ENCODE measurements at regions not wholly inside any gene's neighbourhood (a gene's known extent, or its start where the extent isn't known, plus 50 kb on each side); places are given as distances from the start of the nearest gene placed in this dataset.

DNA sequence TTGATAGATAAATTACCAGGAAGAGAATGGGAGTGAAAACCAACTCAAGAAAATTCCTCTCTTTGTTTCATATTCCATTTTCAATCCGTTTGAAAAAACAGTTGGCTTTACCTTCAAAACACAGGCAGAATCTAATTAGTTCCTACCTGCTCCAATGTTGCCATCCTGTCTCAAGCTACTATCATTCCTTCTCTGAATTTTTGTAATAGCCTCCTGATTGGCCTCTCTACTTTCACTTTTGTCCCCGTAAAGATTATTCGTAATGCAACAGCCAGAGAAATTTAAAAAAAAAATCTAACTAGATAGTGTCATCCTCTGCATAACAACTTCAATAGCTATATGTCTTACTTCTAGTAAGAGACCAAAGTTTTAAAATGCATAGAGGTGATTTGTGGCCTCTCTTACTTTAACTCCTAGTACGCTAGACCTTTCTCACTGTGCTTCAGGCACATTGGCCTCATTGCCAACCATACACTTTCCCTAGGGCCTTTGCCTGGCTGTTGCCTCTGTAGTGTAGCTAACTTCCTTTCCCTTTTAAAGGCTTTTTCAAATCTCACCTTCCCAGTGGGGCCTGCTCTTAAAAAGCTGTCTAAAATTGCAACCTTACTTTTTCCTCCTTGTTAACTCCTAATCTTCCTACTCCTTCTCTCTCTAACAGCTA lies 311.3 kb upstream of the GRIN3A start:
- no peak overlapping the region for H3K4me3 ChIP-seq (ENCODE audit: low read depth, low read length)
- DNase-seq (ENCODE audit: low read depth): no peak
- TF ChIP-seq, protein P1, sequence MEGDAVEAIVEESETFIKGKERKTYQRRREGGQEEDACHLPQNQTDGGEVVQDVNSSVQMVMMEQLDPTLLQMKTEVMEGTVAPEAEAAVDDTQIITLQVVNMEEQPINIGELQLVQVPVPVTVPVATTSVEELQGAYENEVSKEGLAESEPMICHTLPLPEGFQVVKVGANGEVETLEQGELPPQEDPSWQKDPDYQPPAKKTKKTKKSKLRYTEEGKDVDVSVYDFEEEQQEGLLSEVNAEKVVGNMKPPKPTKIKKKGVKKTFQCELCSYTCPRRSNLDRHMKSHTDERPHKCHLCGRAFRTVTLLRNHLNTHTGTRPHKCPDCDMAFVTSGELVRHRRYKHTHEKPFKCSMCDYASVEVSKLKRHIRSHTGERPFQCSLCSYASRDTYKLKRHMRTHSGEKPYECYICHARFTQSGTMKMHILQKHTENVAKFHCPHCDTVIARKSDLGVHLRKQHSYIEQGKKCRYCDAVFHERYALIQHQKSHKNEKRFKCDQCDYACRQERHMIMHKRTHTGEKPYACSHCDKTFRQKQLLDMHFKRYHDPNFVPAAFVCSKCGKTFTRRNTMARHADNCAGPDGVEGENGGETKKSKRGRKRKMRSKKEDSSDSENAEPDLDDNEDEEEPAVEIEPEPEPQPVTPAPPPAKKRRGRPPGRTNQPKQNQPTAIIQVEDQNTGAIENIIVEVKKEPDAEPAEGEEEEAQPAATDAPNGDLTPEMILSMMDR (IDR thresholded peaks at IDR 0.05; ENCODE audit: insufficient read depth, low read depth, low read length): no peak

DNA sequence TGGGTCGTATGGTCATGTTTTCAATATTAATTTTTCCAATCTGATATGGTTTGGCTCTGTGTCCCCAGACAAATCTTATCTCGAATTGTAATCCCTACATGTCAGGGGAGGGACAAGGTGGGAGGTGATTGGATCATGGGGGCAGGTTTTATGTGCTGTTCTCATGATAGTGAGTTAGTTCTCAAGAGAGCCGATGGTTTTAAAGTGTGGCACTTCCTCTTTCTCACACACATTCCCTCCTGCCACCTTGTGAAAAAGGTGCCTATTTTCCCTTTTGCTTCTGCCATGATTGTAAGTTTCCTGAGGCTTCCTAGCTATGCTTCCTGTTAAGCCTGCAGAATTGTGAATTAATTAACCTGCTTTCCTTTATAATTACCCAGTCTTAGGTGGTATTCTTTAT lies 309.1 kb upstream of the GRIN3A start:
- no peak for DNase-seq (ENCODE audit: low read depth)
- TF ChIP-seq, protein P1 (IDR thresholded peaks at IDR 0.05; ENCODE audit: insufficient read depth, low read depth, low read length): no peak
- H3K4me3 ChIP-seq (ENCODE audit: low read depth, low read length): no peak overlapping the region

DNA sequence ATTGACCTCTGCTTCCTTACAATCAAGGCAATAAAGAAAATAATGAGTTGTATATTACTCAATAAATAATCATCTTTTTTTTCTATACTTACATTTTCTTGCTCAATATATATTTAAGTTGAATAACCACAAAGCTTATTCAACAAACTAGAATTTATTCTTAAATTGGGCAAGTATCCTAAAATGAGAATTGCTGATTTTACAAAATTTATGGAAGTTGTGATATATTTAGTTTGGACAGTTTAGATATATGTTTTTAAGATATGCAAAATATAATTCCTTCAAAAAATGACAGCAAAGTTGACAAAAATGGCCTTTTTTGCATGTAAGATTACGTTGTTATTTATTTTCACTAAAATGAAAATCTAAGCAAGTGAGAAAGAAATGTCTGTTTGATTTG lies 305.7 kb upstream of the GRIN3A start:
- no peak for DNase-seq (ENCODE audit: low read depth)
- no peak overlapping the region for H3K4me3 ChIP-seq (ENCODE audit: low read depth, low read length)
- TF ChIP-seq, protein P1 (IDR thresholded peaks at IDR 0.05; ENCODE audit: insufficient read depth, low read depth, low read length): no peak

DNA sequence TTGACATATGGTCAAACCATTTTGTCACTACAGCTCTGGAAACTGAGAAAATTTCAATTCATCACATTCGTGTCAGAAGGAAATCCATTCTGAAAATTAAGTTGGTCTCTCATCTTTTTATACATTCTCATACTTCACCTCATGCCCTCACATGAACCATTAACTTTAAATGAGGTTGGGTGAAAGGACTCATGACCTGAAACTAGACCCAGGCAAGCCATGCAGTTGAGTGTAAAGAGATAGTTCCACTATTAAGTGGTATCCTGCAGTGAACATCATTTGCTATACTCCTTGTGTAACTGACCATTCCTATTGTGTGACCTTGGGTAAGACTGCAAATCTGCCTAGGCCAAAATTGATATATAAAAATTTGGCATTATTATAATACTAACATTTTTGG lies 299.6 kb upstream of the GRIN3A start:
- H3K4me3 ChIP-seq (ENCODE audit: low read depth, low read length): no peak overlapping the region
- no peak for DNase-seq (ENCODE audit: low read depth)
- TF ChIP-seq, protein P1 (IDR thresholded peaks at IDR 0.05; ENCODE audit: insufficient read depth, low read depth, low read length): no peak

DNA sequence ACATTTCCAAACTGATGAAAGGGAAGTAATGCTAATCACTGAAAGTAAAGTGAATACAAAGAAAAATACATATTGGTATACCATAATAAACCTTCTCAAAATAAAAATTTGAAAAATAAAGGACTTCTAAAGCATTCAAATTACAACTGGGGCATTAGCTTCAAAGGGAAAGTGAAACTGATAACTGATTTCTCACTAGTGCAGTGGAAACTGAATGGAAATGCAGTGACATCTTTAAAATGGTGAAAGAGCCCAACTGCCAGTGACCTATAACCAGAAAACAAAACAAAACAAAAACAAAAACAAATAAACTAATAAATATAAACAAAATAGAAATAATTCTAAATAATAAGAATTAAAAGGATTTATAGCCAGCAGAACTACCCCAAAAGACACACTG lies 297.5 kb upstream of the GRIN3A start:
- DNase-seq (ENCODE audit: low read depth): no peak
- H3K4me3 ChIP-seq (ENCODE audit: low read depth, low read length): no peak overlapping the region
- TF ChIP-seq, protein P1 (IDR thresholded peaks at IDR 0.05; ENCODE audit: insufficient read depth, low read depth, low read length): no peak

DNA sequence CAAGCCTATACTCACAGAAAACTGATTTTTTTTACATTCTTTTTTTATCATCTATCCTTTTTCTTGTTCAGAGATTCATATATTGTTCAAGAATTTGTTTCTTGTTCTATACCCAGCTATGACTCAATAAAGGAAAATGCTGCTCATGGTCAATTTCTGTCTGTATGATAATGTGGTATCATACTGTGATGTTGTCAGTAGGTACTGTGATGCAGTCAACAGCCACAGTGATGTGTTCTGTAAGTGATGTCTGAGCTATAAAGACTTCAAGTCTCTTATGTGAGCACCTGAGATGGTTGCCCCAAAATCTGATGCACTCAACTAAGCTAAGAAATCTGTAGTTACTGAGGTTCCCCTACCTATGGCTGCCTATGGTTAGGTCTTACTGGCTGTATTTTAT lies 294.2 kb upstream of the GRIN3A start:
- H3K4me3 ChIP-seq (ENCODE audit: low read depth, low read length): no peak overlapping the region
- TF ChIP-seq, protein P1 (IDR thresholded peaks at IDR 0.05; ENCODE audit: insufficient read depth, low read depth, low read length): no peak
- DNase-seq (ENCODE audit: low read depth): no peak

DNA sequence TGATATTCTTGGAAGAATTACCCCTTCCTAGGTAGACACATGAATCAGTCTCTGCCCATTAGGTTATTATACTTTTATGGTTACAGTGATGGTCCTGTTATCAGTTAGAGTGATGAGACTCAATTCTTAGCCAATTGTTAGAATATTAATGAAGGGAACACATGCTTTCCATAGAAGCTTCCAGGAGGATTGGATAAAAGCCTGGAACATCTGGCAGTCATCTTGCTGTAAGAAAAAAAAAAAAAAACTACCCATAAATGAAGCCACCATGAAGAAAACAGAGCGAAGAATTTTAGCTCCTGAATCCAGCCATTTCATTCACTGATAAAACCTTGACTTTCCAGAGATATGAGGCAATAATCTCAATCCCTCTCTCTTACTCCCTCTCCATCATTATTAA lies 262.5 kb upstream of the GRIN3A start:
- DNase-seq (ENCODE audit: low read depth): no peak
- TF ChIP-seq, protein P1 (IDR thresholded peaks at IDR 0.05; ENCODE audit: insufficient read depth, low read depth, low read length): no peak
- no peak overlapping the region for H3K4me3 ChIP-seq (ENCODE audit: low read depth, low read length)
